GM12892 (cell line): ENCODE measurements at regions not wholly inside any gene's neighbourhood (a gene's known extent, or its start where the extent isn't known, plus 50 kb on each side); places are given as distances from the start of the nearest gene placed in this dataset.

Experiments
- DNase-seq: peaks from one replicate; pipeline ENCODE4 v3.0.0; 2011; ENCODE audit not compliant: insufficient read length
- FAIRE-seq: peaks from 2 replicates; lab custom pipeline; 2011; peaks lifted over from hg19 to GRCh38; lab: Jason Lieb, UNC
- POLR2A ChIP-seq: IDR thresholded peaks from 2 replicates; pipeline ENCODE4 v1.6.1; 2011; ENCODE audit warnings: low read depth, low read length, control low read depth
- POLR2AphosphoS5 ChIP-seq: IDR thresholded peaks from 2 replicates; pipeline ENCODE4 v1.6.1; 2011; ENCODE audit warnings: low read depth, low read length, control low read depth
- TAF1 ChIP-seq: IDR thresholded peaks from 2 replicates; pipeline ENCODE4 v1.6.1; 2011; ENCODE audit warnings: low read depth, mild to moderate bottlenecking, control low read depth, low read length, borderline replicate concordance

DNA sequence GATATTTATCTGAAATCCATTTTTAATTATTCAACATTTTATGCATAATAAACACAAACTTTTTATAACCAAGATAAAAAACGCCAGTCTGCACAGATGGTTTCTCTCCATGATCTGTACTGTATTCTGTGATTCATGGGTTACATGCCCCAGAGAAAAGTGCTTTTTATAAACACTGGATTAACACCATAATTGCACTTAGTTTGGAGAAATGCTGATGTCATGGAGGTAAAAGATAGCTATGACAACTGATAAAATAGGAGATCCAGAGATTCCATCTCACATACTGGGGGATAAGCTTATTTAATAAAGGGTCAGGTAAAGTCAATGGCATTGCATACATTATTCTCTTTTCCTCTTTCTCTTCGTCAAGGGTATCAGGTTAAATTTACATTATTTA, 1460.4 kb upstream of the ALCAM start:
- no peak for TF ChIP-seq TAF1
- TF ChIP-seq POLR2A: no peak
- DNase-seq (no peak), FAIRE-seq (no peak)

DNA sequence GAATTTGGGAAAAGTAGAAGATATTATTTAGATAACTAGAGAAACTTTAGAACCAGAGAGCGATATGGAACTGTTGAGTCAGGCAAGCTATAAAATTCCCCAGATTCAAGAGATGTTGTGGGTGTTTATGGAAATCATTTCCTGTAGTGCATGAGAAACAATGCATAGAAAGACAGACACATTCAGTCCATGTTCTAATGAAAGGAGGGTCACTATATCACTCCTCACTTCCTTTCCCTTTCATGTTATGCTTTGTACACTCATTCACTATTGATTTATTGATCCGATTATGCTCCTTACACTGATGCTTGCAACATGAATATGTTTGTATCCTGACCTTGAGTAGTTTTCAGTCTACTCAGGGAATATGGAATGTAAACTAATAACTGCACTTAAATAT, 1459.9 kb upstream of the ALCAM start:
- no peak for TF ChIP-seq POLR2A
- TF ChIP-seq TAF1: no peak
- no peak for TF ChIP-seq POLR2AphosphoS5
- DNase-seq (no peak), FAIRE-seq (no peak)

DNA sequence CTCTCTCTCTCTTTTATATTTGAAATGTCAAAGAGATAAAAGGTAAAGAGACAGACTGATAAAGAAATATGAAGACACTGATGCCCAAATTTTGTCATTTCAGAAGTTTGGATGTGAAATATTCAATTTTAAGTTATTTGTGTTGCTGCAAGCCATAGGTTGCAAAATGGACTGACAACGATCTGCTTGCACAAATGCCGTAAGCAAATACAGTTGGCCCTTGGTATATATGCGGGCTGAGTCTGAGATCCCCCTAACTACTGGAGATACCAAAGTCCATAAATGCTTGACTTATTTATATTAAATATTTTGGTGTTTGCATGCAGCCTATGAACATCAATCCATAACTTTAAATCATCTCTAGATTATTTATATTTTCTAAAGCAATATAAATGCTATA, 1459.1 kb upstream of the ALCAM start:
- DNase-seq (no peak), FAIRE-seq (no peak)
- no peak for TF ChIP-seq POLR2AphosphoS5
- no peak for TF ChIP-seq POLR2A

DNA sequence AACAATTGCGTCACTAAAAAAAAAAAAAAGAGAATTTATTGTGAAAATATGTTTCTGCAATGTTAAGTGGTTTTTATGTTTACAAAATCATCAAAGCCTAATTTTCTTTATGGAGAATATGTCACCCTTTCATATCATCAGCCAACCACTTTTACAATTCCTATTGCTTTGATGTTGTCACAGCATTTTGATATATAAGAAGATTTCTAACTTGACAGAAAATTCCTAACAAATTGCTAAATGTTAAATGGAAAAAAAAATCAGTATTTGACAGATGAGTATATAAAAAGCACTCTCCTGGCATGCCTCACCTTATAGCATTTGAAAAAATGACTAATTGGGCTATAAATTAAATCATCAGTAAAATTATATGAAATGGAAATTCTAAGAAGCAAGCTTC, 1457.3 kb upstream of the ALCAM start:
- TF ChIP-seq POLR2AphosphoS5 (no peak), POLR2A (no peak), TAF1 (no peak)
- DNase-seq (no peak), FAIRE-seq (no peak)

DNA sequence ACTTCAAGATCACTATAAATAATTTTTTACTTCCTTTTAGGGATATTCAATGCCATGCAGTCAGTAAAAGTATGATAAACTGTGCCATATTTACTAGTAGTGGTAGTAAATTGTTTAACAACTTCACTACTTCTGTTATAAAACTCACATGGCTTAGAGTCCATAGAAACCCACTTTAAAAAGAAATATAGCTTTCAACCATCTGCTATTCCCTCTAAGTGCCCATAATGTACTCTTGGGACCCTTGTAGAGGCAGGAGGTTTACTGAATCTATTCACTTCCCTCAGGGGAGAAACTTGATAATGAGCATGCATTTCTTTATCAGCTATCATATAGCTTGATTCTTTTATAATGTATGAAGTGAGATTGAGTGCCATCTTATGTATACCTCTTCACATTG, 1448.4 kb upstream of the ALCAM start:
- FAIRE-seq (no peak), DNase-seq (no peak)
- TF ChIP-seq POLR2AphosphoS5 (no peak), TAF1 (no peak), POLR2A (no peak)

DNA sequence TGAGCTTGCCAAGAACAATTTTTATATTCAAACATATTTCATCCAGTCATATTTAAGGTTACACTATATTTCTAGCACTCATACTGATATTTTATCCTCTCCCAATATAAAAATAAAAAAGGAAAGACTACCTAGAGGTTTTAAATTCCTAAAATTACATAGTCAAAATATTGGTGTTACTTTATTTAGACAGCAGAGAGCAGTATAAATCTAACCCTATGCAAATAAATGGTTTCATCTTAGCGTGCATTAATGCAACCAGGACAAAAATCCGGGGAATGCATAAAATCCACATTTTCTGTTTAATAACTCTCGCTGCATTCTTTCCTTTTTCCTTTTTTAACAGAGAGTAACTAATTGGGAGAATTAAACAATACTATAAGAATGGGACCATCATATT, 1447.4 kb upstream of the ALCAM start:
- no peak for TF ChIP-seq TAF1
- no peak for TF ChIP-seq POLR2AphosphoS5
- TF ChIP-seq POLR2A: no peak
- FAIRE-seq (no peak), DNase-seq (no peak)

DNA sequence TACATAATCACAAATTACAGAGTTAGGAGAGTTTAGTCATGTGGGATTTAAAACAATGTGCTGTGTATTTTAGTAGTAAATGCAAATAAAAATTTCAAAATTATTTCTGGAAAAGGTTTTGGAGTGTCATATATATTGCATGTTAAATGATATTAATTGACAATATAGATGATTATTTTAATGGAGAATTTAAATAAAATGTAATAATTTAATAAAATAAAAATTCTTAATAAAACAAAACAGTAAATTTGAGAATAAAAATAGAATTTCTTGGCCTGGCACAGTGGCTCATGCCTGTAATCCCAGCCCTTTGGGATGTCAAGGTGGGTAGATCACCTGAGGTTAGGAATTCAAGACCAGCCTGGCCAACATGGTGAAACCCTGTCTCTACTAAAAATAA, 1442.8 kb upstream of the ALCAM start:
- DNase-seq (no peak), FAIRE-seq (no peak)
- no peak for TF ChIP-seq POLR2AphosphoS5
- no peak for TF ChIP-seq POLR2A
- TF ChIP-seq TAF1: no peak

DNA sequence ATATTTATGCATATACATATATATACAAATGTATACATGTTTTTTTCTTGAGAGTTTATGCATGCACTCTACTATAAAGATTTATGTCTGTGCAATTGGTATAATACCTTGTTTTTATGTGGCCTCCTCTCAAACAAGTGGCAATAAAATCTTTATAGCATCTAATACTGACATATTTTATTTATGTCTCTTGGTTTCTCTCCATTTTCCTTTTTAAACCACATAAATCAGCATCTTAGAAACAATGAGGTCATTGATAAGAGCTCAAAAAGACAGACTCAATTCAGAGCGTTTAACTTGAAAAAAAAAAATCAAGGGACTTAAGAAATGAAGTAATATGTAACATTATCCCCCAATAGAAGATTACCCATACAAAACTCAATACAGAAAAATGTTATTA, 1442.2 kb upstream of the ALCAM start:
- no peak for TF ChIP-seq TAF1
- no peak for TF ChIP-seq POLR2A
- no peak for TF ChIP-seq POLR2AphosphoS5
- no peak for FAIRE-seq

DNA sequence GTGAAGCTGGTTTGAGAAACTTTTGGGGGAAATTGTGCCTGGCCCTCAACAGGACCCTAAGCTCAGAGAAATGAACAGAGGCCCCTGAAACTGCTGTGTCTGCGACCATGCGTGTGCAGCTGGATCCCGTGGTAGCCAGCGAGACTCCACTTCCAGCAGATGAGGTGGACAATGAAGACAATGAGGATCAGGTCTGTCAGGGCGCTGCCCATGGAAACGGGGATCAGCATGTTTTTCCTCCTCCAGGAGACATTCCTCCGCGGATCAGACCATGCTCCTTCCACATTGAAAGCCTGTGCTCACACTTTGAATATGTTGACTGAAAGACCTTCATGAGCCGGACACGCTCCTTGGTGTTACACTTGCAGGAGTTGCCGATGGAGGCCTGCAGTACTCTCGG, 1439.8 kb upstream of the ALCAM start:
- no peak for DNase-seq
- no peak for FAIRE-seq
- TF ChIP-seq TAF1 (no peak), POLR2A (no peak), POLR2AphosphoS5 (no peak)

More for the DNA sequence above, 1442.2 kb upstream of the ALCAM start:
- DNase-seq: no peak

DNA sequence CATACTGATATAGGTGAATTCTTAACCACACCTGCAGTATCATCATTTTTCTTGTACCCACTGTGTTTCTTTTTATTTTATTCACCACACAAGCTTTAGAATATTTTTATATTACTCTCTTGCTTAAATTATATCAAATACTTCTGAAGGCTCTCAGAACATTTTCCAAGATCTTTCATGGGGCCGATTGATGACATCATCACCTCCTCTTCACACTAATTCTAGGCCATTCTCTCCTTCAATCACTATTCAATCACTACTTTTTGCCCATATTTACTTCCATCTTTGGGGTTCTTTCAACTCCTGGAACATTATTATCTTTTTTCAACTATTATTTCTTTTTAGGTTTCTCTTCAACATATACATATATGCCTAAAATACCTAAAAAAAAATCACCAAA, 1438.8 kb upstream of the ALCAM start:
- no peak for TF ChIP-seq POLR2AphosphoS5
- no peak for FAIRE-seq
- no peak for DNase-seq

DNA sequence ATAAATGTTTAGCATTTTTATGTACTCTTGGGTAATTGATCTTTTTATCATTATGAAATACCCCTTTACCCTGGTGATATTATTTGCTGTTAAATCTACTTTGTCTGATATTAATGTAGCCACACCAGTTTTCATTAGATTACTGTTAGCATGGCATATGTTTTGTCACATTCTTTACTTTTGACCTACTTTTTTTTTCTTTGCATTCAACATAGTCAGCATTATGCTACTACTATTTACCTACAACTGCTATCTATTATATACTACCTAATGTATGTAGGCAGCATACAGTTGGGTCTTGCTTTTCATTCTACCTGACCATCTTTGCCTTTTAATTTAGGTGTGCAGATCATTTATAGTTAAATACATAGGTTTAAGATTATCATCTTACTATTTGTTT, 1429.6 kb upstream of the ALCAM start:
- no peak for DNase-seq
- TF ChIP-seq POLR2A: no peak
- TF ChIP-seq POLR2AphosphoS5: no peak
- TF ChIP-seq TAF1: no peak
- no peak for FAIRE-seq

DNA sequence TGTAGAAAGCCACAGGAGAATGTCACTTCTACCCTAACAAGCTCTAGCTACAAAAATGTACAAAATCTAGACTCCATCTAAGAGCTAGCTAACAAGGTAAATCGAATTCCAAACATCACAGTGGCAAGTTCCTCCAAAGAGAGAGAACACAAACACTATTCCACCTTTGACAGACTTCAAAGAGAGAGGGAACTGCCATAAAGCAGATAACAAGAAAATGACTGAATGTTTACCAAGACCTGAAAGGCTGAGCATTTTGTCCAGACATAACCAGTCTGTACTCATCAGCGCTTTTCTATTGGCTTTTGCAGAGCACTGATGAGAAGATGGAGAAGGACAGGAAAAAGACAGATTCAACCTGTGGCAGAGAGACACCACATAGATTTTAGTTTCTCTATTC, 1419.6 kb upstream of the ALCAM start:
- TF ChIP-seq POLR2AphosphoS5 (no peak), TAF1 (no peak), POLR2A (no peak)
- no peak for FAIRE-seq
- DNase-seq: no peak

DNA sequence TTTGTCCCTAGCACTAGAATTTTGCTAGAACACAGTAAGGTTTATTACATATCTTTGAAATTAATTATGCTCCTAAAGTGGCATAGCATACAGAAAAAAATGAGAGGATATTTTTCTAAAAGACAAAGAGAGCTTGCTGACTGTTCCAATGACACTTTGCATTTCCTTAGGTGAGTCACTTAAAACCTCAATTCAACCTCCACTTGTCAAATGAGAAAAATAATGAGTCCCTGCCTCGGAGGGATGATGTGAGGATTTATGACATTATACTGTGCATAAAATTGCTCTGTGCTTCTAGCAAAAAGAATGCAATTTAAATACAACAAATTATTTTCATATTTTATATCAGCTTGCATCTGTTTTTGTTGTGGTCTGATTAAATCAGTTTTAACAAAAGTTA, 1417.0 kb upstream of the ALCAM start:
- no peak for DNase-seq
- no peak for TF ChIP-seq POLR2AphosphoS5
- no peak for FAIRE-seq
